Smooth muscle cell of the brain vasculature (primary cell): ENCODE measurements at regions not wholly inside any gene's neighbourhood (a gene's known extent, or its start where the extent isn't known, plus 50 kb on each side); places are given as distances from the start of the nearest gene placed in this dataset.

Experiments used
- DNase-seq: peaks from one replicate; pipeline ENCODE4 v3.0.0-alpha.2; 2012; ENCODE audit warnings: low read depth, low spot score

- DNase-seq, result no peak
These were observed 102.9 kb upstream of the PGRMC2 start for GRCh38 chr4:128390475-128390996.

GRCh38 chr4:128388796-128389195, 101.2 kb upstream of the PGRMC2 start:
- no peak for DNase-seq

GRCh38 chr4:128388352-128388630, 100.7 kb upstream of the PGRMC2 start:
- DNase-seq, result no peak

GRCh38 chr4:128387600-128388351, 100.2 kb upstream of the PGRMC2 start:
- DNase-seq, result no peak

GRCh38 chr4:128386761-128387599, 99.4 kb upstream of the PGRMC2 start:
- peak; percentile 95 for DNase-seq

- peak; percentile 77 for DNase-seq
These were observed 98.2 kb upstream of the PGRMC2 start for GRCh38 chr4:128385683-128386304.

- DNase-seq, result no peak
These were observed 97.4 kb upstream of the PGRMC2 start for GRCh38 chr4:128384765-128385598.

GRCh38 chr4:128384091-128384520, 96.5 kb upstream of the PGRMC2 start:
- DNase-seq, result no peak

- no peak for DNase-seq
These were observed 94.3 kb upstream of the PGRMC2 start for GRCh38 chr4:128381748-128382559.

GRCh38 chr4:128380306-128380705, 92.7 kb upstream of the PGRMC2 start:
- no peak for DNase-seq

GRCh38 chr4:128379860-128380259, 92.2 kb upstream of the PGRMC2 start:
- DNase-seq, result no peak

GRCh38 chr4:128378668-128379067, 91.1 kb upstream of the PGRMC2 start:
- no peak for DNase-seq

- DNase-seq, result no peak
These were observed 89.3 kb upstream of the PGRMC2 start for GRCh38 chr4:128376958-128377357.

GRCh38 chr4:128376303-128376702, 88.7 kb upstream of the PGRMC2 start:
- DNase-seq, result no peak

- no peak for DNase-seq
These were observed 86.0 kb upstream of the PGRMC2 start for GRCh38 chr4:128373628-128374027.

- no peak for DNase-seq
These were observed 84.3 kb upstream of the PGRMC2 start for GRCh38 chr4:128371876-128372275.

- no peak for DNase-seq
These were observed 83.6 kb upstream of the PGRMC2 start for GRCh38 chr4:128371001-128371777.

- DNase-seq, result no peak
These were observed 78.6 kb upstream of the PGRMC2 start for GRCh38 chr4:128366212-128366611.

- DNase-seq, result no peak
These were observed 77.0 kb upstream of the PGRMC2 start for GRCh38 chr4:128364565-128364964.

GRCh38 chr4:128363966-128364365, 76.4 kb upstream of the PGRMC2 start:
- no peak for DNase-seq
